ENCODE measurements at regions not wholly inside any gene's neighbourhood (a gene's known extent, or its start where the extent isn't known, plus 50 kb on each side); places are given as distances from the start of the nearest gene placed in this dataset.

DNA sequence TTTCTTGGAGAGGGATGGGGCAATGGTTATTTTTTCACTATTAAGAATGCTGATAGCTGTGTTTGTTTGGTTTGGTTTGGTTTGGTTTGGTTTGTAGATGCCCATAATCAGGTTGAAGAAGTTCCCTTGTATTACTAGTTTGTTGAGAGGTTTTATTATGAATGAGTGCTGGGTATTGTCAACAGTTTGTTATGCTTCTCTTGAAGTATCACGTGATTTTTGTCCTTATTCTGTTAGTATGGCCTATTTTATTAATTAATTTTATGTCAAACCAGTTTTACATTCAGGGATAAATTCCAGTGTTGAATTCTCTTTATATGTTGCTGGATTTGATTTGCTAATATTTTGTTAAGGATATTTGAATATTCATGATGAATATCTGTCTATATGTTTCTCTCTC lies 449.8 kb upstream of the NWD2 start:
- no peak for DNase-seq (ENCODE audit: low read depth in 2 of 2)

DNA sequence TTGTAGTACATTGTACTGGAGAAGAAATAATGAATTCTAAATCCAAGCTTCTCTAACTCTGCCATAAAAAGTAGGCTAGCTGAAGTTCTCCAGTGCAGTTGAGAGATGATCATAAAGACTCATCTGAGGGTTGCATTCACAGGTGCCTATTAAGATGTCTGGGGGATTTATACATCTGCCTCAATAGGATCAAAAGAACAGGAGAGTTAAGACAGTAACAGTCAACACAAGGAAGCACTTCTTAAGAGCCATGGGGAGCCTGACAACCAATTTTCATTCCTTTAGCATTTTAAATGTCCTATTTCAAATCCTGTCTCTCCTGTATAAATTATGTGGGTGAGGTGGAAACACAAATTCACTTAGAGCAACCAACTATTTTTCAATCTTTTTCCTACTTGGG lies 432.4 kb upstream of the NWD2 start:
- DNase-seq (ENCODE audit: low read depth in 2 of 2) = no peak

DNA sequence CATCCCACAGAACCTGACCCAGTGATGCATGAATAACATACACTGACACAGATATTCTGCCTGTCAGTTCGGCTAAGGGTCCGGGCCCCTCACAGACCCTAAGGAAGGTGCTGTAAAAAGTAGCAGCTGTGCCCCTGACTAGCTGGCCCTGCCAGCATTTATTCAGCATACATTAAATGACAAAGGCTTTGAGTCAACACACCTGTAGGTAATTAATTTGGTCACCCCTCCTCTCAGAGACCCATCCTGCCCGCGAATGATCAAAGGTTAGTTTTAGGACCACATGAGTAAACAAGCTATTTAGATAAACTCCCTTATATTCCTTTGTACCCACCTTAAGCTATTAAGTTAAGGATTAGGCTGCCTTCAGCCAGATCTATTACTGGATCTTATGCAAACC lies 429.0 kb upstream of the NWD2 start:
- DNase-seq (ENCODE audit: low read depth in 2 of 2) = no peak

DNA sequence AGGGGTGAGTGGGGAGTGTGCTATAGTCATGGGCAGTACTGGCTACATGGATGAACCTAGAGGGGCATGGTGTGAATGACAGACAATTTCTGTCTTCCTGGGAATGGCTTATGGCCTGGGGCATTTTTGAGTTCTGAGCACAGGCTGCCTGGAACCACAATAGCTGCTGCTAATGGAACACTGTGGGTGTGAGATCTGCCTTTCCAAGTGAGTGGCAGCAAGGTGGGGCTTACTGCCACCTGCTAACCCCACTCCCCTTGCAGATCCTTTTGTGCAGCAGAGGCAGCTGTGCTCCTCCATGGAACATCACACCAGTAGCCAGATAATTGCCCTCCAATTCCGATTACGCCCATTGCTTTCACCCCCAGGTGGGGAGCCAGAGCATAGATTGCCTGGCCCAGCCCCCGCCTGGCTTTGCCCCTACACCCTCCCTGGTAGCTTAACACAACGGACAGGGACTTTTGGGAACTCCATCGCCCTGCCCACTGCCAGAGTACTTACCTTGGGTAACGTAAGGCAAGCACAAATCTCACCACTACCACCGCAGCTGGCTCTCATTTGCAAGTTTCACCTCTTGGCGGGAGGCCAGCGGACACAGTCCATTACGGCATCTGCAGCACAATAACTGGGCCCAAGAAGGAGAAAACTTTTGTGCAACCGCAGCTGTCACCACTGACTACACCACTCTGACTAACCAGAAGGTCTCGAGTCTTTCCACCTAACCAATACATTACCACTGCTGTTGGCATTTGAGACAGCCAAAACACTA lies 421.2 kb upstream of the NWD2 start:
- no peak for DNase-seq (ENCODE audit: low read depth in 2 of 2)

DNA sequence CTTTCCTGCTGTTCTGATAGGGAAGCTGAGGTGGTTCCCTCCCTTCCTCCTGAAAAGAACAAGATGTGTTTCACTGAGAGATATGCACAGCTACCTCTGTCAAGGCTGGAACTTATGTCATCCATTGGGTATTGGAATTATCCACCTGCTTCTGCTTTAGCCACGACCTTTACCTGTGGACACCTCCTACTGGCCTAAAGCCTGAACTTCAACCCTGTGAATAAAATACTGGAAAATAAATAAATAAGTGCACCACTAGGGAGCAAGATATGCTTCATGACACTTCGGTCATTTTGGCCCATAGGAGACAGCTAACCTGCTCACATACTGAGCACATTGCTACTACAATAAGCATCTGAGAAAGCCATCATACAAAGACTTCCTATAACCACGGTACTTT lies 419.9 kb upstream of the NWD2 start:
- DNase-seq (ENCODE audit: low read depth in 2 of 2) = no peak

DNA sequence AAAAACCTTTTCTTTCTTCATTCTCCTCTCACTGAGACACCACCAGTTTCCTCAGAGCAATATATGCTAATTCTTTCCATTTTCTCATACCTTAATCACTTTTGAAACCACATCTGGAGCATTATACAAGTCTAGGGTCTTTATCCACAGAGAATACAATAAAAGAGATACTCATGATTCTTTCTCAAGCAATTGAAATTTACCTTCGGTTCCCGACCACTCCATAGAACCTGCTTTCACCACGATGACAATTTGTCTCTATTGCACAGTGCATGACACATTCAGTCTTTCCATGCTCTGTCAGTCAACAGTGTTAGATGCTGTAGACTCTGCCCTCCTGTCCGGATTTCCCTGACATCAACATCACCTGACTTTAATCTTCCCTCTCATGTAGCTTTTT lies 409.3 kb upstream of the NWD2 start:
- no peak for DNase-seq (ENCODE audit: low read depth in 2 of 2)

DNA sequence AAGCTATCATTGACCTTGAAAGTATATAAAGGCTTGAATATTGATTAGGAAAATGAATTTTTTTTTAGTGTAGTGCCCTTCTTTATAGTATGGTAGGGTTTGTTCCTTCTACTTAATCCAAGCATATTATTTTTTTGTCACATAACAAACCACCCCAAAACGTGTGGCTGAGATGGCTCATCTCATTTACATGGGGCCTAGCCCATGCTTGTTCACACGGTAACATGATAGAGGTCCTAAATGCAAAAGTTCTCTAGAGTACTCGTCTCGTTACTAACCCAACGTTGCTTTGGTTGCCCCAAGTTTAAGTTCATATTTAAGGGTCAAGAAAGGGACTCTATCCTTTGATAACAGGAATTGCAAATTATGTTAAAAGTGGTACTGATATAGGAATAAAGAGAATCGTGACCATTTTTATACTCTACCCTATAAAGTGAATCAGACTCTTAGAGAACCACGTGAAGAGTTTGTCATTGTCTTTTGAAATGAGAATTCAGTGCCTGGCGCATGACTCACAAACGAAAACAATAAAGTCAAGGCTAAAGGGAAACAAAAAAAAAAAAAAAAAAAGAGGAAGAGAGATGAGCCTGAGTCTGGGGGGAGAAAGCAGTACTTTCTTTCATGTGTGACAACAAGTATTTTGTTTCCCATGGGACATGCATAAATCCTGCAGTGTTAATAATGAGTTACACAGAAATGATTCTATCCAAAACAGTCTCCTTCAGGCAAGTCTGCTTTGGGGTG lies 402.8 kb upstream of the NWD2 start:
- DNase-seq (ENCODE audit: low read depth in 2 of 2) = peak; percentile 1 to 32

DNA sequence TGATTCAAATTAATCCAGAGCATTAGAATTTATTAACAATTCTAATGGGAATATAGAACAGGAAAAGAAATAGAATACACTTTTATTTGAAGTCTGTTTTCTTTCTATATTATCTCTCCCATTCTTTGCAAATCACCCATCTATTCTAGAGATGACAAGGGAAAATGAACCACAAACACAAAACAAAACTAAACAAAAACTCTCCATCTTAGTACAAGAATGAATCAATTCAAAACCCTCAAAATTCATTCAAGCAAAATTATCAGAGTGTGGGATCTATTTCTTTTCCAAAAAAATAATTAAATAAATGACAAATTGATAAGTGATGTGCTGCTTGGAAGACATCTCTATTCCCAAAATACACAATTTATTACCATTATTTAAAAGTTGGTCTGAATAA lies 400.1 kb upstream of the NWD2 start:
- no peak for DNase-seq (ENCODE audit: low read depth in 2 of 2)

DNA sequence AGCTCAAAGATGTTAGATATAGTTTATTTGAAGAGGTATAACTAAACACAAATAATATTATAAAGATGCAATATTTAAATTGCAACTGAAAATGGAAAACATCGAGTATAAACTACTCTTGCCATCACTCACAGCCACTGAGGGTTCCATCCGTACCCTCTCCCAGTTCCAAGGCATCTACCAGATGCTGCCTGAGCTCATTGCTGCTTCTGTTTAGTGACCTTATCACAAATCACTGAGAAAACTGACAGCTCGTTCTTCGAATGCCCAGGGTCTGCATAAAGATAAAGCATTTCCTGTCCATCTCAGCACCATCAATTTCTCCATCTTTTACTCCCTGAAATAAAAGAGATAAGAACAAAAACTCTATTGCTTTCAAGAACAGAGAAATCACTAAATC lies 391.7 kb upstream of the NWD2 start:
- no peak for DNase-seq (ENCODE audit: low read depth in 2 of 2)

DNA sequence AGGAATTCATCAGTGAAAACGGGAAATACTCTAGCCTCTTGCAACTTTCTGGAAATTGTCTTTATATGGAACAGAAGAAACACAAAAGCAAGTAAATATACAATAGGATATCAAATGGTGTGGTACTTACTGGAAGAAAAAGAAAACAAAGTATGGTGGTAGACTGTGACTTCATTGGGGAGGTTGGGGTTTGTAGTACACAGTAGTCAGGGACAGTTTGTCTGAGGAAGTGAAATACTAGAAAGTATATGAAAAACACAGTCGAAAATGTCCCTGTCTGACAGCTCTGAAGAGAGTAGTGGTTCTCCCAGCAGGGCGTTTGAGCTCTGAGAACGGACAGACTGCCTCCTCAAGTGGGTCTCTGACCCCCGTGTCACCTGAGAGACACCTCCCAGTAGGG lies 390.0 kb upstream of the NWD2 start:
- DNase-seq (ENCODE audit: low read depth in 2 of 2) = no peak

DNA sequence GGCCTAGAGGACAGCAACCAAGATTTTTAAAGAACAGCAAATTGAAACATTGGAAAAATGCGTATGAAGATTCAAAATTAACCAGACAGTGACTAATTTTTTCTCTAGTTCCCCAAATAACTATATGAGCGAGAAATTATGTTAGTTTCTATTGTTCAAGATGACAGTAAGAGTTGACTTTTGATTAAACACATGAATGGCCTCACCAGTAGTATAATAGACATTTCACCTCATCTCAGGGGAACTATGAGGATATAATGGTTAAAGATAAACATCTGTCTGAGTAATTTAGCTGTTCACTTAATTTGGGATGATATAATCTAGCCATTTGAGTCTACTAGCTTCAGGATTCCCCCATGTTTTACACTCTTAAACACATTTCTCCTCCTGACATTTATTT lies 380.9 kb upstream of the NWD2 start:
- DNase-seq (ENCODE audit: low read depth in 2 of 2) = no peak

DNA sequence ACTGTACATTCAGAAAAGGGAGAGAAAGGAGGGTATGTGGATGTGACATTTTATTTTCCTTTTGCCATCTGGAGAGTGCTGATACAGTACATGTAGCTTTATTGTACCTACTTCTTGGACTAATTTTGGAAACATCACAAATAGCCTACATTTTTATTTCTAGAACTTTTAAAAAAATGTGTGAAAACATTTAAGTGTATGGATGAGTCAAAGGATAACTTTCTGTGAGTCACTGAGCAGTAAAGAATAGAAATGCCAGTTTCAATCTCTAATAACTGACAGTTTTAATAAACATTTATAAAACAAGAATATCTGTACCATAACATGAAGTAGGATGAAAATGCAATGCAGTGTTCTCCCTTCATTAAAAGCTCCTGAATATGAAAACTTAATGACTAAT lies 374.4 kb upstream of the NWD2 start:
- DNase-seq (ENCODE audit: low read depth in 2 of 2) = no peak

DNA sequence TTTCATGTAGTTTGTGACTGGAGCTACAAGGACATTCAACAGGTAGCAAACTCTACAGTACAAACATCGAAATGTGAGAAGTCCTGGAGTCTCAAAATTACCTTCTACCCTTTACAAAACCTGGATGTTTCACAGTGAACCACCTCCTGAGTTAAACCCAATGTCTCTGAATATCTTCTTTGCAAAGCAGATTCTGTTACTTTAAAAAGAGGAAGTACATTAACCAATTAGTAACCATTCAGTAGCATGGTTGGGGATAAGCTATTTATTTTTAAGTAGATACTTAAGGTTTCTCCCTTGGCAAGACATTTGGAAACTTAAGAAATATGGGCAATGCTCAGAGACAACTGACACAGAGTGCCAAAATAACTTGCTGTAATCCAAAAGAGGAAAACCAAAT lies 371.9 kb upstream of the NWD2 start:
- DNase-seq (ENCODE audit: low read depth in 2 of 2) = no peak

DNA sequence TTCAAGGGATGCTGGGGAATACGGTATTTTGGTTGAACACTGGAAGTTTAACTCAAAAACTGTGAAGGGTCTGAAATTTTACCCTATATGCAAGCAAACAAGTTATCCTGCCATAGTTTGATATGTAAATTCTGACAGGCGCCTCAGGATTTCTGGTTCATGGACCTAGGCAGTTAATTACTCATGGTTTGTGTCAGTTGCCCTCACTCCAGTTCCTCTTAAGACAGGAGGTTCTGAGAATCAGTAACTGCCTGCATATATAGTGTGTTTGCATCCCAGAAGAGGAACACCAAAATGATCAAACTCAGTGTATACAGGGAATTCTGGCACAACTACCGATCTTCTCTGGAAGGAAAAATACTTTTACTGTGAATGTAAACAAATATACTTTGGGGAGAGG lies 360.4 kb upstream of the NWD2 start:
- DNase-seq (ENCODE audit: low read depth in 2 of 2) = no peak

DNA sequence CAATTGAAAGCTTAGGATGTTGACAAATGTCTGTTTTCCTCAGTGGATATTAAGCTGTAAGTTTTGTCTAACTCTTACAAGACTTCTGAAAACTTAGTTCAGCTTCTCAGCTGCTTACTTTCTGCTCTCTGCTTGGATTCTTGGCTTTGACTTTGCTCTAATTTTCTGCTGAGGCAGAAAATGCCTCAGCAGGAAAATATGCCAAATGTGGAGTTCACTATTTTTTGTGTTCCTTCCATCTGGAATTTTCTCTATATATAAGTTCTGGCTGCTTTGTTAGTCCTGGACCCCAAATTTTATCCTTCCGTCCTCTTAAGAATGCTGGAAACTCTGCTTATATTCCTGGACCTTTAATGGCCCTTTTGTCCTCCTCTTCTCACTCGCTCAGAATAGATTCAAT lies 352.6 kb upstream of the NWD2 start:
- DNase-seq (ENCODE audit: low read depth in 2 of 2) = no peak

DNA sequence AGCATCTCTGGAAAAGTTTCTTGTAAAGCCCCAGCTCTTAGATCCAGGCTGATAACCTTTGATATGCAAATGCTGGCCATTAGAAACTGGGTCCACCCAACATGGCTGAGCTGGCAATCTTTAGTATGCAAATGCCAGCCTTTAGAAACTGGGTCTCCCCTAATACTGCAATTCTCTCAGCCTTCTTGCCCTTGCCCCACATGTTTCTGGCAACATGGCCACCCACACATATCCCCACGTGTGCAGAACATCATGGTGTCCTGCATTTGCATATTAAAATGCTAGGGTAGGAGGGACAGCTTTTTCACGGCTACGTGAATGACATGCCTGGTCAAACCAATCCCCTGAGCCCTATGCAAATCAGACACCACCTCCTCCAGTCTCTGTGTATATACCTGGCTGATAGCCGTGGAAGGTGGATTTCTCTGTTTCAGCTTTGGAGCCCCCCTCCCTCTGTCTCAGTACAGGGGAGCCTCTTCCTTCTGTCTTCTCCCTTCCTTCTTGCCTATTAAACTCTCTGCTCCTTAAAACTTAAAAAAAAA lies 344.0 kb upstream of the NWD2 start:
- no peak for DNase-seq (ENCODE audit: low read depth in 2 of 2)

DNA sequence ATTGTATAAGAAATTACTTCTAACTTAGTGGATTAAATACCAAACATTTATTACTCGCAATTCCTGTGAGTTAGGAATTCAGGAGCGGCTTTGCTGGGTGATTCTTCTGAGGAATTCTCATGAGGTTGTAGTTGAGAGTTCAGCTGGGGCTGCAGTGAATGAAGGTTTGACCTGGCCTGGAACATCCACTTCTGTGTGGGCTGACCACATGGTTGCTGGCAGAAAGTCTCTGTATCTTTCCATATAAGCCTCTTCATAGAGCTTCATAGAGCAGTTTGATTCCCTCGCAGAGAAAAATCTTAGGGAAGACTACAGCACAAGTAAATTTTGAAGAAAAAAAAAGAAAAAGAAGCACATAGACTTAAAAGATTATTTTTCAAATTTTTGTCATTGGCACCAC lies 339.7 kb upstream of the NWD2 start:
- DNase-seq (ENCODE audit: low read depth in 2 of 2) = no peak

DNA sequence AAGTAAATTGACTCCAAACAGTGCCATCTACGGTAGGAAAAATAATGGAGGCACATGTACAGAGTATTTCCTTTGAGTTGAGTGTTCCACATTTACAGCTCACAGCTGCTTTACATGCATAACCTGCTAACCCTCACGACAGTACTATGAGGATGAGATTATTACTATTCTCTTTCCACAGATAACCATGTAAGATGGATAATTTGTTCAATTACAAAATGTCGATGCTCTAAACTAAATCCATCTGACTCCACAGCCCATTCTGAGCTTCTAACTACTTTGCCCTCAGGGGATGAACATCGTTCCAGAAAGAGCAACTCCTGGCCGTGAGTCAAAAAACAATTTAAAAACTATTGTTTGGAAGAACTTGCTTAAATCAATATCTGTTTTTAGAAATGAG lies 330.4 kb upstream of the NWD2 start:
- DNase-seq (ENCODE audit: low read depth in 2 of 2) = no peak

DNA sequence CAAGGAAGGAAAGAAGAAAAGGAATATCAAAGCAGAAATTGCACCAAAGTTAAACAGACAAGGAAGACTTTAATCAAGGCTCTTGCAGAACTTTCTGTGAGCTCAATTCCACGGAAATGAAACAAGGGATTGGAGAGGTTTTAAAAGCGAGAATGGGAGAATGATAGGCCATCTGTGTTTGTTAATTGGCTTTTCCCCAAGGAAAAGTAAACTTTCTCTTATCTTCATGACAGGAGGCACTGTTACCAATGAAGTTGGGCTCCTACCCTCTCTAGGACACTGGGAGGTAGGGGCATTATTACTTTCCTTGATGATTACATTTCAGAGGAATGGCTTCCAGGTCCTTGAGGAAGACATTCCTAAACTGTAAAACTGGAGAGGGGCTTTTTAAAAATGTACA lies 328.8 kb upstream of the NWD2 start:
- DNase-seq (ENCODE audit: low read depth in 2 of 2) = no peak

DNA sequence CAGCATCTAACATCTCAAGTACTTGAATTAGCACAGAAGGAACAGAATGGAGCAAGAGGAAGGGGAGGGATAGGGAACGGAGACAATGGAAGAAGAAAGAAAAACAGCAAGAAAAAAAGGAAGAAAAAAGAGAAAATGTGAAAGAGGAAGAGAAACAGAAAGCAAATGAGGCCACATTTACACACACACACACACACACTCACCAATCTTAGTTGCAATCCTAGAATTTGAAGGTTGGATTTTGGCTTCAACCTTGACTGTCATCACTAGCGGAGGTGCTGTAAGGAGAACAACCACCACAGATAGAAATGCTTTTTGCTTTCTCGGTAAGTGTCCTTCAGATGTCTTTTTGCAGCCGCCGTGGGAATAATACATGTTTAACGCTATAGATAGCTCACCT lies 327.1 kb upstream of the NWD2 start:
- no peak for DNase-seq (ENCODE audit: low read depth in 2 of 2)

DNA sequence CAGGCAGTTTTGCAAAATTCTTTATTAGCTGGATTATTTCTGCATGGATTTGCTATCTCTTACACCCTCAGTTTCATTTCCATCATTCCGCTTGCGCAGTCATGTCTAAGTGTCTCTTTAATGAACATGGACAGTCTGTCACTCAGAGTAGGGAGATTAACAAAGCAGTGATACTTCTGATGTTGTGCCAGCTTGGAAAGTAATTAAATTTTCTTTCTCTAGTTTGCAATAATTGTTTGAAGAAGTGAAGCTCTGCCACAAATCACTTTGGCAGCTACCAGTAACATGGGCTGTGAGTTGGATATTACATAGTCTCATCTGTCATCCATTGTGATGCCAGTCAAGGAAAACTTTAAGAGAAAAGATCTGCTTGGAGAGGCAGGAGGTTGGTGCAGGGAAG lies 324.8 kb upstream of the NWD2 start:
- no peak for DNase-seq (ENCODE audit: low read depth in 2 of 2)

DNA sequence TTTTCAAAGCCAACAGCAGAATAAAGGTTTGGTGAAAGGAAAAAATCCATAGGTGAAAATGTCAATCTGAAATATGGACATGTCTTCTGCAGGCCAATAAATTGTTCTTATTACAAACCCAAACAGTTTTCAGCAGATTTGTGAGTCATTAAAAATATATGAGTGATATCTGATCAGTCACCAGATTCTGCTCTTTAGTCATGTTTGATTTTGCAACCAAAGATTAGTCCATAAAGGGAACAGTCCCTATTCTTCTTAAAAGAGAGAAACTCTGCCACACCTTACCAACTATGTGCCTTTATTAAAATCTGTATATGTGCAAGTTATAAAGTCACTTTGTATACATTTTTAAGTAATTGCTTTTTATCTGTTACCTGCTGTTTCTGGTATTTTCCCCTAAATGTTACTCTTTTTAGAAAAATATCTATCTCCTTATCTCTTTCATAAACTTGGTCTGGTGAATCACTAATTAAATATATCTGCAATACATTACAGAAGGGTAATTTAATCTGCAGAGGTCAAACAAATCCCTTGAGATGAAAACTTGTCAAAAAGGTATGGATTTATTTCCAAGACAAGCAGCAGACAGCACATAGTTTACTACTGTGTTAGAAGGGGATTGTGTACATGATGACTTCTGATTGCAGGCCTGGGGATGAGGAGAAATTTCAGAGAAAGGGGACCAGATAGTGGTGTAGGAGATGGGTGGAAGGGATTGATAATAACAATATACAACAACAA lies 322.9 kb upstream of the NWD2 start:
- no peak for DNase-seq (ENCODE audit: low read depth in 2 of 2)

Measured in dermis microvascular lymphatic vessel endothelial cell (primary cell).